MCF 10A (cell line): ENCODE measurements at regions not wholly inside any gene's neighbourhood (a gene's known extent, or its start where the extent isn't known, plus 50 kb on each side); places are given as distances from the start of the nearest gene placed in this dataset.
A peak's percentile ranks its signal among the peaks of the same experiment; 100 is the strongest.

Experiments used
- BruUV-seq: library from RNA; stranded (reverse); fragments of 400-500 nt; replicated peaks from 2 replicates; lab custom pipeline; 2021; lab: Mats Ljungman, UMichigan
- CTCF ChIA-PET: fragments of 300-600 bp; sonication (Branson Sonifier 250); formaldehyde crosslinking; extraction: SDS; loops from one replicate; lab custom pipeline; 2021; ENCODE audit warnings: antibody characterized with exemption, inconsistent platforms; lab: Yijun Ruan, JAX
- POLR2A ChIA-PET: fragments of 300-600, 350-650 bp; sonication (Branson Sonifier 250); formaldehyde crosslinking; extraction: SDS; loops from one replicate; lab custom pipeline; 2020; ENCODE audit warnings: antibody characterized with exemption, inconsistent platforms; lab: Yijun Ruan, JAX
- DNase-seq: peaks from one replicate; pipeline ENCODE4 v3.0.0-alpha.2; 2018; ENCODE audit not compliant: unreplicated experiment
- H3K27ac Mint-ChIP-seq: one replicate; pipeline ENCODE4 v1.8.0; 2022; ENCODE audit warnings: mild to moderate bottlenecking, low read depth, mixed read lengths; ENCODE audit not compliant: unreplicated experiment
- H3K27me3 Mint-ChIP-seq: one replicate; pipeline ENCODE4 v1.8.0; 2022; ENCODE audit warnings: mixed read lengths; ENCODE audit not compliant: insufficient read depth, unreplicated experiment
- H3K36me3 Mint-ChIP-seq: one replicate; pipeline ENCODE4 v1.8.0; 2022; ENCODE audit warnings: mild to moderate bottlenecking, moderate library complexity, mixed read lengths; ENCODE audit not compliant: insufficient read depth, unreplicated experiment
- H3K4me1 Mint-ChIP-seq: one replicate; pipeline ENCODE4 v1.8.0; 2022; ENCODE audit warnings: mixed read lengths; ENCODE audit not compliant: insufficient read depth, unreplicated experiment
- H3K4me3 Mint-ChIP-seq: one replicate; pipeline ENCODE4 v1.8.0; 2022; ENCODE audit warnings: mild to moderate bottlenecking, moderate library complexity, mixed read lengths; ENCODE audit not compliant: unreplicated experiment
- H3K9me3 Mint-ChIP-seq: one replicate; pipeline ENCODE4 v1.8.0; 2022; ENCODE audit warnings: mixed read lengths; ENCODE audit not compliant: unreplicated experiment
- CTCF ChIP-seq: fragments of 200-600 bp; IDR thresholded peaks from one replicate; pipeline ENCODE4 v1.8.0; 2022; ENCODE audit warnings: antibody characterized with exemption, mild to moderate bottlenecking; ENCODE audit not compliant: unreplicated experiment
- intact Hi-C: fragments of 100-400 bp; cut with micrococcal nuclease; formaldehyde crosslinking; loops from 2 replicates; pipeline ENCODE4 v1.14.1; 2022

DNA sequence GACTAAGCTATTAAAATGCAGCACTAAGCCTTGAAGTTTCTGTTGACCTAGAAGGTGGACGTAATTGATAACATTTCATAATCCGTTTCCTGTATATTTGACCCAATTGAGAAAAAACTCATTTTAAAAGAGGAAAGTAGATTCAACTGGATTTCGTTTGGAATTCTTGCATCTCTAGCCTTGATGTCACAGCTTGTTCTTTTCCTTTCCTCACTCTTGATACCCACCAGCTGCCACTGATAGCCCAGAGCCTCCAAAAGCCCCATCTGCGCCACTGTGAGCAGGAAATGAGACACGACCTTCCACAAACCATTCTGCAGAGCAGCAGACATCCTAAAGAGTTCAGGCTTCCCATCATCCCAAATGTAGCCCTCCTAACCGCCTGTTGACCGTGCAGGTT is 61.8 kb downstream of the FOXB1 start:
- H3K4me3 Mint-ChIP-seq, result no peak overlapping the region
- no TSS peak for BruUV-seq
- intact Hi-C loops, result no loop called here
- H3K27me3 Mint-ChIP-seq, result no peaks in the 10 kb centered on the region
- H3K27ac Mint-ChIP-seq, result no peak overlapping the region
- DNase-seq, result no peak
- H3K36me3 Mint-ChIP-seq, result no peaks in the 10 kb centered on the region
- H3K4me1 Mint-ChIP-seq, result peaks cover 3% of the 10 kb centered on the region
- POLR2A ChIA-PET, result no interaction called here
- no peak for TF ChIP-seq CTCF
- CTCF ChIA-PET, result no interaction called here
- peaks cover 12% of the 10 kb centered on the region for H3K9me3 Mint-ChIP-seq

GRCh38 chr15:60070838-60071493 is 66.9 kb downstream of the FOXB1 start:
- no TSS peak for BruUV-seq
- Mint-ChIP-seq H3K36me3 (no peaks in the 10 kb centered on the region), H3K4me3 (peak overlapping the region; percentile 38), H3K4me1 (peaks cover 18% of the 10 kb centered on the region), H3K9me3 (no peaks in the 10 kb centered on the region), H3K27ac (peak overlapping the region; percentile 75), H3K27me3 (no peaks in the 10 kb centered on the region)
- CTCF ChIA-PET, result interaction anchor here (0.6 to 2.1 kb wide), 13 partner anchors 9 to 330 kb away, joined by 3 to 10 read pairs (median 4); no protein-coding TSS in a partner anchor
- POLR2A ChIA-PET, result interaction anchor here (0.5 to 4.9 kb wide), 12 partner anchors 9 to 1324 kb away, joined by 3 to 50 read pairs (median 4); no protein-coding TSS in a partner anchor
- peak; percentile 91 for DNase-seq
- intact Hi-C loops, result loop anchor here (2.0 to 10.0 kb wide), 2 partner anchors 20 to 66 kb away; partner anchors contain the start of gene FOXB1
- no peak for TF ChIP-seq CTCF

GRCh38 chr15:60072826-60073465 is 68.8 kb downstream of the FOXB1 start:
- no peak for TF ChIP-seq CTCF
- no peak overlapping the region for H3K27ac Mint-ChIP-seq
- no TSS peak for BruUV-seq
- H3K4me3 Mint-ChIP-seq, result no peak overlapping the region
- no peaks in the 10 kb centered on the region for H3K36me3 Mint-ChIP-seq
- peaks cover 18% of the 10 kb centered on the region for H3K4me1 Mint-ChIP-seq
- no peaks in the 10 kb centered on the region for H3K9me3 Mint-ChIP-seq
- CTCF ChIA-PET, result interaction anchor here (1.4 kb wide), 1 partner anchor 156 kb away, joined by 5 read pairs; no protein-coding TSS in a partner anchor
- DNase-seq, result no peak
- POLR2A ChIA-PET, result interaction anchor here (4.9 kb wide), 1 partner anchor 19 kb away, joined by 50 read pairs; no protein-coding TSS in a partner anchor
- H3K27me3 Mint-ChIP-seq, result no peaks in the 10 kb centered on the region
- intact Hi-C loops, result loop anchor here (10.0 kb wide), 1 partner anchor 68 kb away; the partner anchor contains the start of gene FOXB1

DNA sequence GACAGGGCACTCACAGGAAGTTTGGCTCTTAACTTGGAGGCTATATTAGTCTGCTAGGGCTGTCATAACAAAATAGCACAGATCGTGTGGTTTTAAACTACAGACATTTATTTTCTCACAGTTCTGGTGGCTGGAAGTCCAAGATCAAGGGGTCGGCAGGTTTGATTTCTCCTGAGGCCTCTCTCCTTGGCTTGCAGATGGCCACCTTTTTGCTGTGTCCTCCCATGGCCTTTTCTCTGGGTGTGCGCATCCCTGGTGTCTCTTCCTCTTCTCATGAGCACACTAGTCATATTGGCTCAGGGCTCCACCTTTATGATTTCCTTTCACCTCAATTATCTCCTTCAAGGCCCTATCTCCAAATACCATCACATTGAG is 69.3 kb downstream of the FOXB1 start:
- intact Hi-C loops, result loop anchor here (10.0 kb wide), 1 partner anchor 69 kb away; the partner anchor contains the start of gene FOXB1
- DNase-seq, result no peak
- ChIA-PET CTCF (interaction anchor here (2.1 kb wide), 1 partner anchor 156 kb away, joined by 14 read pairs; no protein-coding TSS in a partner anchor), POLR2A (interaction anchor here (0.7 to 4.9 kb wide), 4 partner anchors 18 to 67 kb away, joined by 3 to 50 read pairs (median 3); no protein-coding TSS in a partner anchor)
- peaks cover 18% of the 10 kb centered on the region for H3K4me1 Mint-ChIP-seq
- no TSS peak for BruUV-seq
- H3K27ac Mint-ChIP-seq, result peak overlapping the region; percentile 27
- no peak for TF ChIP-seq CTCF
- H3K36me3 Mint-ChIP-seq, result no peaks in the 10 kb centered on the region
- no peaks in the 10 kb centered on the region for H3K27me3 Mint-ChIP-seq
- no peak overlapping the region for H3K4me3 Mint-ChIP-seq
- no peaks in the 10 kb centered on the region for H3K9me3 Mint-ChIP-seq
